Endothelial cell of umbilical vein (primary cell): ENCODE measurements at regions not wholly inside any gene's neighbourhood (a gene's known extent, or its start where the extent isn't known, plus 50 kb on each side); places are given as distances from the start of the nearest gene placed in this dataset.

Experiments
- BruUV-seq: library from RNA; stranded (reverse); fragments of 400-500 nt; replicated peaks from 2 replicates; lab custom pipeline; 2021; lab: Mats Ljungman, UMichigan
- CTCF ChIA-PET: fragments of 300-600, 350-600 bp; sonication (Branson Sonifier 250); formaldehyde crosslinking; loops from one replicate; lab custom pipeline; 2021; ENCODE audit warnings: antibody characterized with exemption, inconsistent platforms; lab: Charles Lee
- POLR2A ChIA-PET: fragments of 300-600, 350-600 bp; sonication (Branson Sonifier 250); formaldehyde crosslinking; loops from one replicate; lab custom pipeline; 2021; ENCODE audit warnings: antibody characterized with exemption, inconsistent platforms; lab: Charles Lee
- DNase-seq: peaks from one replicate; pipeline ENCODE4 v3.0.0-alpha.2; 2011; ENCODE audit warnings: low read depth, low spot score
- FAIRE-seq: peaks from 2 replicates; lab custom pipeline; 2011; peaks lifted over from hg19 to GRCh38; lab: Jason Lieb, UNC
- H2AFZ ChIP-seq: 2 replicates; pipeline ENCODE4 v1.6.0; 2012; ENCODE audit warnings: low read depth, low read length, control low read depth, inconsistent platforms
- H3K27ac ChIP-seq: 2 replicates; pipeline ENCODE4 v1.5.1; 2011; ENCODE audit warnings: low read depth, mild to moderate bottlenecking, control low read depth, low read length, moderate library complexity; ENCODE audit not compliant: insufficient read depth
- H3K27me3 ChIP-seq, 2 experiments: 2 replicates each; pipeline versions ENCODE4 v1.6.0 to v1.6.1; 2011; ENCODE audit warnings: low read length in 2 of 2, mixed read lengths in 1 of 2; ENCODE audit not compliant: control insufficient read depth in 2 of 2, insufficient read depth in 2 of 2
- H3K36me3 ChIP-seq, 2 experiments: 2 replicates in 1 of 2; 3 replicates in 1 of 2; pipeline ENCODE4 v1.5.1; 2011; ENCODE audit warnings: low read length in 2 of 2, mild to moderate bottlenecking in 1 of 2, moderate library complexity in 1 of 2; ENCODE audit not compliant: control insufficient read depth in 2 of 2, insufficient read depth in 2 of 2; ENCODE audit errors: extremely low read depth in 1 of 2
- H3K4me1 ChIP-seq: 3 replicates; pipeline ENCODE4 v1.5.1; 2011; ENCODE audit warnings: mild to moderate bottlenecking, low read length; ENCODE audit not compliant: control insufficient read depth, insufficient read depth; ENCODE audit errors: extremely low read depth
- H3K4me2 ChIP-seq: 2 replicates; pipeline ENCODE4 v1.6.1; 2011; ENCODE audit warnings: low read length, control low read depth, mixed read lengths; ENCODE audit not compliant: insufficient read depth
- H3K4me3 ChIP-seq, 3 experiments: fragments of 200-600 bp in 1 of 3; sonication (generic), shearing (Covaris generic) in 1 of 3; replicated peaks in 1 of 3; 2 replicates each; pipeline ENCODE4 v1.5.1; 2011 to 2016; ENCODE audit warnings: control low read depth in 3 of 3, low read length in 3 of 3, mild to moderate bottlenecking in 2 of 3, inconsistent platforms in 1 of 3, low read depth in 1 of 3, moderate library complexity in 1 of 3; ENCODE audit not compliant: insufficient read depth in 1 of 3
- H3K79me2 ChIP-seq: 2 replicates; pipeline ENCODE4 v1.6.0; 2012; ENCODE audit warnings: low read length, inconsistent platforms; ENCODE audit not compliant: control insufficient read depth, insufficient read depth
- H3K9ac ChIP-seq: replicated peaks from 2 replicates; pipeline ENCODE3; 2011; ENCODE audit warnings: low read length, control low read depth; ENCODE audit not compliant: insufficient read depth; ENCODE audit errors: extremely low read depth
- H3K9me1 ChIP-seq: replicated peaks from 3 replicates; pipeline ENCODE4 v1.6.0; 2011; ENCODE audit warnings: mild to moderate bottlenecking, low read length; ENCODE audit not compliant: control insufficient read depth, insufficient read depth; ENCODE audit errors: extremely low read depth
- H3K9me3 ChIP-seq: replicated peaks from 2 replicates; pipeline ENCODE4 v1.5.1; 2012; ENCODE audit warnings: low read length, inconsistent platforms; ENCODE audit not compliant: control insufficient read depth, insufficient read depth
- H4K20me1 ChIP-seq: replicated peaks from 2 replicates; pipeline ENCODE3; 2011; ENCODE audit warnings: mild to moderate bottlenecking, low read length; ENCODE audit not compliant: control insufficient read depth, insufficient read depth; ENCODE audit errors: extremely low read depth
- EZH2 ChIP-seq: IDR thresholded peaks from 2 replicates; pipeline ENCODE4 v1.6.1; 2012; ENCODE audit warnings: borderline replicate concordance, low read depth, mild to moderate bottlenecking, moderate library complexity, low read length, inconsistent platforms; ENCODE audit not compliant: severe bottlenecking
- FOS ChIP-seq: IDR thresholded peaks from 2 replicates; pipeline ENCODE4 v1.6.1; 2011; ENCODE audit warnings: mild to moderate bottlenecking, low read length, moderate library complexity, borderline replicate concordance; ENCODE audit not compliant: insufficient read depth
- GATA2 ChIP-seq: IDR thresholded peaks from 2 replicates; pipeline ENCODE4 v1.7.0; 2011; ENCODE audit warnings: low read depth, mild to moderate bottlenecking, moderate library complexity, mixed read lengths, low read length; ENCODE audit not compliant: insufficient read length, insufficient read depth
- JUN ChIP-seq: IDR thresholded peaks from 2 replicates; pipeline ENCODE4 v1.6.1; 2011; ENCODE audit warnings: borderline replicate concordance, low read depth; ENCODE audit not compliant: insufficient read length, insufficient read depth
- MAX ChIP-seq: IDR thresholded peaks from 2 replicates; pipeline ENCODE4 v1.6.1; 2011; ENCODE audit not compliant: insufficient read depth, insufficient read length
- MYC ChIP-seq: IDR thresholded peaks from one replicate; pipeline ENCODE4 v1.6.1; 2011; ENCODE audit warnings: mild to moderate bottlenecking, low read depth, low read length
- POLR2A ChIP-seq: IDR thresholded peaks from 2 replicates; pipeline ENCODE4 v1.6.1; 2012; ENCODE audit warnings: low read depth, mild to moderate bottlenecking, control low read depth, low read length
- POLR2AphosphoS5 ChIP-seq: IDR thresholded peaks from 2 replicates; pipeline ENCODE4 v1.6.1; 2012; ENCODE audit warnings: low read depth, mild to moderate bottlenecking, control low read depth, low read length, moderate library complexity; ENCODE audit not compliant: insufficient read depth
- dilution Hi-C: fragments of 300-500 bp; cut with MboI; formaldehyde crosslinking; loops from one replicate; pipeline ENCODE4 v1.15.0; 2019; ENCODE audit warnings: low sequenced_read_pairs; ENCODE audit not compliant: extremely low pct_ligation_motif_present
- intact Hi-C: fragments of 100-400 bp; cut with micrococcal nuclease; formaldehyde crosslinking; loops from one replicate; pipeline ENCODE4 v1.10.0; 2022
- TF ChIP-seq, protein P1 (sequence below), 2 donors: IDR thresholded peaks; 1 replicate in 1 of 2; 2 replicates in 1 of 2; pipeline ENCODE4 v1.5.1; 2011; ENCODE audit warnings: low read length in 2 of 2, mild to moderate bottlenecking in 2 of 2, moderate library complexity in 2 of 2, control low read depth in 1 of 2, inconsistent platforms in 1 of 2, low read depth in 1 of 2; ENCODE audit not compliant: insufficient read depth in 1 of 2; ENCODE audit errors: extremely low read depth in 1 of 2

- Histone ChIP-seq H3K9me3 (no peaks in the 10 kb centered on the region), H3K79me2 (no peaks in the 10 kb centered on the region), H3K9me1 (no peaks in the 10 kb centered on the region), H3K4me2 (no peak overlapping the region), H3K27ac (no peak overlapping the region), H3K36me3 (no peaks in the 10 kb centered on the region), H3K4me1 (no peaks in the 10 kb centered on the region), H2AFZ (no peak overlapping the region), H3K9ac (no peak overlapping the region), H3K4me3 (no peak overlapping the region), H4K20me1 (no peaks in the 10 kb centered on the region), H3K27me3 (peaks cover 0 to 3% of the 10 kb centered on the region in 2 experiments)
- ChIA-PET POLR2A (no interaction called here), CTCF (interaction anchor here (1.4 to 2.2 kb wide), 2 partner anchors 9 to 119 kb away, joined by 6 read pairs; no protein-coding TSS in a partner anchor)
- no TSS peak for BruUV-seq
- dilution Hi-C loops, result no loop called here
- TF ChIP-seq FOS (no peak), MYC (no peak)
- TF ChIP-seq, protein P1, sequence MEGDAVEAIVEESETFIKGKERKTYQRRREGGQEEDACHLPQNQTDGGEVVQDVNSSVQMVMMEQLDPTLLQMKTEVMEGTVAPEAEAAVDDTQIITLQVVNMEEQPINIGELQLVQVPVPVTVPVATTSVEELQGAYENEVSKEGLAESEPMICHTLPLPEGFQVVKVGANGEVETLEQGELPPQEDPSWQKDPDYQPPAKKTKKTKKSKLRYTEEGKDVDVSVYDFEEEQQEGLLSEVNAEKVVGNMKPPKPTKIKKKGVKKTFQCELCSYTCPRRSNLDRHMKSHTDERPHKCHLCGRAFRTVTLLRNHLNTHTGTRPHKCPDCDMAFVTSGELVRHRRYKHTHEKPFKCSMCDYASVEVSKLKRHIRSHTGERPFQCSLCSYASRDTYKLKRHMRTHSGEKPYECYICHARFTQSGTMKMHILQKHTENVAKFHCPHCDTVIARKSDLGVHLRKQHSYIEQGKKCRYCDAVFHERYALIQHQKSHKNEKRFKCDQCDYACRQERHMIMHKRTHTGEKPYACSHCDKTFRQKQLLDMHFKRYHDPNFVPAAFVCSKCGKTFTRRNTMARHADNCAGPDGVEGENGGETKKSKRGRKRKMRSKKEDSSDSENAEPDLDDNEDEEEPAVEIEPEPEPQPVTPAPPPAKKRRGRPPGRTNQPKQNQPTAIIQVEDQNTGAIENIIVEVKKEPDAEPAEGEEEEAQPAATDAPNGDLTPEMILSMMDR (IDR thresholded peaks at IDR 0.05; ENCODE audit: extremely low read depth in 1 of 2, insufficient read depth in 1 of 2, low read depth in 1 of 2, low read length in 2 of 2), result peak in 1 of 2 donors; percentile 6
- FAIRE-seq, result no peak
- intact Hi-C loops, result no loop called here
- no peak for DNase-seq
Measured at GRCh38 chr15:62244762-62245161, 79.7 kb upstream of the C2CD4B start.

DNA sequence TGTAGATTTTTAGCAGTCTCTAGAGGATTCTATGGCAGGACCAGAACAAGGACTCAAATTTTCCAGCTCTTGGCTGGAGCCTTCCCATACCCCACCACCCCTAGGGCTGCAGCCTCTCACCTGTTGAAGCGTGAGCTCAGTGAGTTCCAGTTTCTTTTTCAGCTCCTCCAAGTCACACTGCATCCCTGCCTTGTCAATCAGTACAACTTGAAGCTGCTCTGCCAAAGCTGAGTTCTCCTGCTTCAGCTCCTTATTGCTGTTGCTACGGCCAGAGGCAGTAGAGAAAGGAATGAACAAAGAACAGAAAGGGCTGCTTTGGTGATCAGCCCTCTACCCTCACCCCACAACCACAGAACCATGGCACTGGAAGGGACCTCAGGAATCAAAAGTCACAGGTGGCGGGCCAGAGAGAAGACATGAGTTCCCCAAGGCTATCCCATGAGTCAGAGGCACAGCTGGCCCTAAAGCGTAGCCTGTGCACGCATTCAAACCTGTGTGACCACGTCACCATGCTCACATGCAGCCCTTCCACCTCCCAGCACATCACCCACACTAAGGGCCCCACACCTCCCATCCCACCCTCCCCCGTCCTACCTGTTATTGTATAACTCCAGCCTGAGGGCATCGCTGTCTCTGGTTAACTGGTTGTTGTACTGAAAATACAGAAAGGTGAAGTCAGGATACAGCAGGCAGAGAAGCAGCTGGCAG lies 83.3 kb upstream of the C2CD4B start:
- Histone ChIP-seq H3K4me2 (no peak overlapping the region), H2AFZ (no peak overlapping the region), H3K4me3 (no peak overlapping the region), H3K9me1 (no peaks in the 10 kb centered on the region), H3K27me3 (peaks cover 0 to 3% of the 10 kb centered on the region in 2 experiments), H3K9me3 (no peaks in the 10 kb centered on the region), H3K4me1 (no peaks in the 10 kb centered on the region), H3K27ac (no peak overlapping the region), H3K79me2 (no peaks in the 10 kb centered on the region), H3K9ac (no peak overlapping the region), H3K36me3 (no peaks in the 10 kb centered on the region), H4K20me1 (no peaks in the 10 kb centered on the region)
- intact Hi-C loops, result no loop called here
- TF ChIP-seq MYC (no peak), FOS (no peak), POLR2A (no peak), JUN (no peak), GATA2 (no peak), EZH2 (no peak), POLR2AphosphoS5 (no peak), MAX (no peak)
- TF ChIP-seq, protein P1 (IDR thresholded peaks at IDR 0.05; ENCODE audit: extremely low read depth in 1 of 2, insufficient read depth in 1 of 2, low read depth in 1 of 2, low read length in 2 of 2), result no peak
- no TSS peak for BruUV-seq
- dilution Hi-C loops, result no loop called here
- ChIA-PET CTCF (interaction anchor here (0.6 to 1.2 kb wide), 5 partner anchors 10 to 198 kb away, joined by 3 read pairs; partner anchors contain the start of gene C2CD4B), POLR2A (no interaction called here)
- FAIRE-seq (no peak), DNase-seq (no peak)
